Fibroblast of lung (primary cell): ENCODE measurements at regions not wholly inside any gene's neighbourhood (a gene's known extent, or its start where the extent isn't known, plus 50 kb on each side); places are given as distances from the start of the nearest gene placed in this dataset.
"Not testable (repeated sequence)": the region's sequence is repeated elsewhere in the genome, so short reads cannot be mapped to it uniquely, and the experiment has no call there.

Experiments
- DNase-seq, 2 donors: peaks; one replicate each; pipeline versions ENCODE4 v3.0.0 to v3.0.0-alpha.2; 2010; ENCODE audit warnings: low read depth in 2 of 2
- H2AFZ ChIP-seq: 2 replicates; pipeline ENCODE4 v1.5.1; 2012; ENCODE audit warnings: low read length, control low read depth, inconsistent platforms
- H3K27ac ChIP-seq: 2 replicates; pipeline ENCODE4 v1.5.1; 2011; ENCODE audit warnings: low read length, control low read depth; ENCODE audit not compliant: insufficient read depth
- H3K27me3 ChIP-seq: 2 replicates; pipeline ENCODE4 v1.5.1; 2011; ENCODE audit warnings: mild to moderate bottlenecking, low read length; ENCODE audit not compliant: control insufficient read depth, insufficient read depth
- H3K36me3 ChIP-seq: 2 replicates; pipeline ENCODE4 v1.5.1; 2011; ENCODE audit warnings: low read length; ENCODE audit not compliant: control insufficient read depth, insufficient read depth
- H3K4me1 ChIP-seq: 2 replicates; pipeline ENCODE4 v1.5.1; 2011; ENCODE audit warnings: low read length; ENCODE audit not compliant: control insufficient read depth, insufficient read depth; ENCODE audit errors: extremely low read depth
- H3K4me2 ChIP-seq: 2 replicates; pipeline ENCODE4 v1.5.1; 2011; ENCODE audit warnings: low read length, control low read depth; ENCODE audit not compliant: insufficient read depth; ENCODE audit errors: extremely low read depth
- H3K4me3 ChIP-seq, 4 experiments: fragments of 200-600 bp in 1 of 4; sonication (generic) in 1 of 4; replicated peaks in 1 of 4; 2 replicates each; pipeline ENCODE4 v1.5.1; 2011 to 2016; ENCODE audit warnings: low read length in 4 of 4, low read depth in 3 of 4, mild to moderate bottlenecking in 3 of 4, control low read depth in 2 of 4, inconsistent platforms in 1 of 4, mixed read lengths in 1 of 4; ENCODE audit not compliant: insufficient read depth in 1 of 4; ENCODE audit errors: control extremely low read depth in 1 of 4
- H3K79me2 ChIP-seq: 2 replicates; pipeline ENCODE4 v1.5.1; 2012; ENCODE audit warnings: mild to moderate bottlenecking, low read length, inconsistent platforms; ENCODE audit not compliant: control insufficient read depth, insufficient read depth
- H3K9ac ChIP-seq: 2 replicates; pipeline ENCODE4 v1.5.1; 2011; ENCODE audit warnings: mild to moderate bottlenecking, low read length, control low read depth; ENCODE audit not compliant: insufficient read depth
- H3K9me3 ChIP-seq: 2 replicates; pipeline ENCODE4 v1.5.1; 2012; ENCODE audit warnings: low read depth, low read length; ENCODE audit not compliant: control insufficient read depth, insufficient read depth
- H4K20me1 ChIP-seq: 2 replicates; pipeline ENCODE4 v1.5.1; 2011; ENCODE audit warnings: low read length; ENCODE audit not compliant: control insufficient read depth, insufficient read depth; ENCODE audit errors: extremely low read depth
- EZH2 ChIP-seq: IDR thresholded peaks from 2 replicates; pipeline ENCODE4 v1.5.1; 2012; ENCODE audit warnings: low read length, control low read depth, mild to moderate bottlenecking; ENCODE audit errors: missing control alignments
- TF ChIP-seq, protein P1 (sequence below), 2 donors: IDR thresholded peaks in 1 of 2; conservative IDR thresholded peaks in 1 of 2; 1 replicate in 1 of 2; 2 replicates in 1 of 2; pipeline ENCODE4 v1.5.1; 2011 to 2012; ENCODE audit warnings: low read length in 2 of 2, control low read depth in 1 of 2, inconsistent platforms in 1 of 2, low read depth in 1 of 2, mild to moderate bottlenecking in 1 of 2

DNA sequence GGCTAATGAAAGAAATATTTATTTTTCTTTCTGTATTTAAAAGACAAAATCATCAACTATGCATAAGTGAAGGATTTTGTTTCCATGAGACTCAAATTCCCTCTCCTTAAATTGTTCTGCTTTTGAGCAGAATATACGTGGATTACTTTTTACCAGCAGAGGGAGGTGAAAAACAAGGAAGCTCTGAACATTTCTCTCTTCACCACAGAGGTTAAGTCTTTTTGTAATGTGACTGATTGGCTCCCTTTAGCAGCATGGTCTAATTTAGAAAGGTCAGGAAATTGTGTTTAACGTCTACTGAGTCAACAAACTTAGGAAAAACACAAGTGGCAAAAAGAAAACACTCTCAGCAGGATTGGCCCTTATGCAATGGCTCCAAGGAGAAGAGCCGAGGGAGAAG is 55.1 kb upstream of the F9 start:
- Histone ChIP-seq H3K4me1 (no peaks in the 10 kb centered on the region), H4K20me1 (no peaks in the 10 kb centered on the region), H3K9ac (no peak overlapping the region), H3K27ac (no peak overlapping the region), H3K4me2 (no peak overlapping the region), H3K79me2 (no peaks in the 10 kb centered on the region), H2AFZ (no peak overlapping the region), H3K9me3 (no peaks in the 10 kb centered on the region), H3K36me3 (no peaks in the 10 kb centered on the region), H3K27me3 (no peaks in the 10 kb centered on the region), H3K4me3 (no peak overlapping the region)
- DNase-seq: no peak
- TF ChIP-seq, protein P1, sequence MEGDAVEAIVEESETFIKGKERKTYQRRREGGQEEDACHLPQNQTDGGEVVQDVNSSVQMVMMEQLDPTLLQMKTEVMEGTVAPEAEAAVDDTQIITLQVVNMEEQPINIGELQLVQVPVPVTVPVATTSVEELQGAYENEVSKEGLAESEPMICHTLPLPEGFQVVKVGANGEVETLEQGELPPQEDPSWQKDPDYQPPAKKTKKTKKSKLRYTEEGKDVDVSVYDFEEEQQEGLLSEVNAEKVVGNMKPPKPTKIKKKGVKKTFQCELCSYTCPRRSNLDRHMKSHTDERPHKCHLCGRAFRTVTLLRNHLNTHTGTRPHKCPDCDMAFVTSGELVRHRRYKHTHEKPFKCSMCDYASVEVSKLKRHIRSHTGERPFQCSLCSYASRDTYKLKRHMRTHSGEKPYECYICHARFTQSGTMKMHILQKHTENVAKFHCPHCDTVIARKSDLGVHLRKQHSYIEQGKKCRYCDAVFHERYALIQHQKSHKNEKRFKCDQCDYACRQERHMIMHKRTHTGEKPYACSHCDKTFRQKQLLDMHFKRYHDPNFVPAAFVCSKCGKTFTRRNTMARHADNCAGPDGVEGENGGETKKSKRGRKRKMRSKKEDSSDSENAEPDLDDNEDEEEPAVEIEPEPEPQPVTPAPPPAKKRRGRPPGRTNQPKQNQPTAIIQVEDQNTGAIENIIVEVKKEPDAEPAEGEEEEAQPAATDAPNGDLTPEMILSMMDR (conservative IDR thresholded peaks at IDR 0.05 in 1 of 2, IDR thresholded peaks at IDR 0.05 in 1 of 2; ENCODE audit: low read depth in 1 of 2, low read length in 2 of 2): no peak
- no peak for TF ChIP-seq EZH2

DNA sequence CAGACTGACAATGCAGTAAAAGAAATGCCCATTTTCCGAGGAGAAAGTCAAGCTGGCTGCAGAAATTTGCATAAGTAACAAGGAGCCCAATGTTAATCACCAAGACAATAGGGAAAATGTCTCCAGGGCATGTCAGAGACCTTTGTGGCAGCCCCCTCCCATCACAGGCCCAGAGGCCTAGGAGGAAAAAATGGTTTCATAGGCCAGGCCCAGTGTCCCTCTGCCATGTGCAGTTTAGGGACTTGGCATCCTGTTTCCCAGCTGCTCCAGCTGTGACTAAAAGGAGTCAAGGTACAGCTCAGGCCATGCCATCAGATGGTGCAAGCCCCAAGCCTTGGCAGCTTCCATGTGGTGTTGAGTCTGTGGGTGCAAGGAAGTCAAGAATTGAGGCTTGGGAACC is 68.6 kb upstream of the F9 start:
- not testable (repeated sequence) for H3K9ac ChIP-seq, H2AFZ ChIP-seq, H3K4me3 ChIP-seq, H3K4me2 ChIP-seq, H3K27me3 ChIP-seq, H4K20me1 ChIP-seq, H3K4me1 ChIP-seq, H3K79me2 ChIP-seq, H3K36me3 ChIP-seq, H3K27ac ChIP-seq, DNase-seq, H3K9me3 ChIP-seq

DNA sequence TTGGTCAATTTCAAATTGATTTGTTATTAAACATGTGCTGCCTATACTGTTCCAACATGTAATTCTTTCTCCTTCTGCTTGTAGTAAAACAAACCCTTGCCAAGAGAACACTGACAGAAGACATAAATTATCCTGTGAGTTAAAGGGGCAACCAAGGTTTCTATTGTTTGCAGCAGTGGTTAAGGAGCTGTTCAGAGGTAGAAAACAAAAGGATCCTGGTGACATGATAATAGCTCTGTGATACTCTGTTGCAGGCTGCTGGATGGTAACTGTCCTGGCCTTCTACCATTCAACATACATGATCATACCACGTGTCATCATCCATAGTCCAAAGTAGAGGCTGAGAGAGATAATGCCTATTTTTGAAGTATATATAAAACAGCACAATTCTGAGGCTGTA is 75.8 kb upstream of the F9 start:
- no peak overlapping the region for H2AFZ ChIP-seq
- no peaks in the 10 kb centered on the region for H3K9me3 ChIP-seq
- H3K27me3 ChIP-seq: no peaks in the 10 kb centered on the region
- no peaks in the 10 kb centered on the region for H3K36me3 ChIP-seq
- no peak overlapping the region for H3K27ac ChIP-seq
- no peaks in the 10 kb centered on the region for H3K4me1 ChIP-seq
- no peak overlapping the region for H3K4me3 ChIP-seq
- no peaks in the 10 kb centered on the region for H4K20me1 ChIP-seq
- H3K4me2 ChIP-seq: no peak overlapping the region
- no peak for DNase-seq
- TF ChIP-seq, protein P1 (conservative IDR thresholded peaks at IDR 0.05 in 1 of 2, IDR thresholded peaks at IDR 0.05 in 1 of 2; ENCODE audit: low read depth in 1 of 2, low read length in 2 of 2): no peak
- TF ChIP-seq EZH2: no peak
- H3K9ac ChIP-seq: no peak overlapping the region
- no peaks in the 10 kb centered on the region for H3K79me2 ChIP-seq

DNA sequence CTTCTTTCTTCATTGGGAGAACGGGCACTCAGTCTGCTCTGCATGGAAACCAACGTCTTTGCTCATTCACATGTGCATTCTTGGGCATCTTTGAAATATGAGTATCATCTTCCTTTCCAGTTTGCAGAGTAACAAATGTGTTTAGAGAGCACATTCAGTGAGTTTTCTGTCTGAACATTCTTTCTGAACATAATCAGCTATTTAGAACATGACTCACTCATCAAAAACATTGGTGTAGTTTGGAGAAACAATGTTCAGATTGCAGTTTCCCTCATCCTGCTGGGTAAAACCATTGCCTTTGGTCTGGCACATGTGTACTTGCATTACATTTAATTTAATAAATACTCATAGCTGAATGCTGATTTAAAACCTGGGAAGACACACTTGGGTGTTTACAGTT is 81.5 kb upstream of the F9 start:
- Histone ChIP-seq H4K20me1 (no peaks in the 10 kb centered on the region), H3K36me3 (no peaks in the 10 kb centered on the region), H3K79me2 (no peaks in the 10 kb centered on the region), H2AFZ (no peak overlapping the region), H3K27ac (no peak overlapping the region), H3K4me3 (no peak overlapping the region), H3K9ac (no peak overlapping the region), H3K4me1 (no peaks in the 10 kb centered on the region), H3K4me2 (no peak overlapping the region), H3K27me3 (no peaks in the 10 kb centered on the region), H3K9me3 (no peaks in the 10 kb centered on the region)
- peak in 1 of 2 donors; percentile 48 for DNase-seq
- TF ChIP-seq, protein P1 (conservative IDR thresholded peaks at IDR 0.05 in 1 of 2, IDR thresholded peaks at IDR 0.05 in 1 of 2; ENCODE audit: low read depth in 1 of 2, low read length in 2 of 2): no peak
- no peak for TF ChIP-seq EZH2
